Neural progenitor cell (in vitro differentiated cells): ENCODE measurements at regions not wholly inside any gene's neighbourhood (a gene's known extent, or its start where the extent isn't known, plus 50 kb on each side); places are given as distances from the start of the nearest gene placed in this dataset.

Experiments used
- DNase-seq: peaks from one replicate; pipeline ENCODE4 v3.0.0-alpha.2; 2016; ENCODE audit warnings: low spot score
- H2AFZ ChIP-seq: fragments of 200-600 bp; sonication (generic); replicated peaks from 2 replicates; pipeline ENCODE4 v1.6.1; 2016; ENCODE audit warnings: antibody characterized with exemption
- H3F3A ChIP-seq: fragments of 200-600 bp; sonication (generic); 2 replicates; pipeline ENCODE4 v1.6.1; 2016; ENCODE audit warnings: antibody characterized with exemption, low read depth
- H3K27ac ChIP-seq: fragments of 200-600 bp; sonication (generic); 2 replicates; pipeline ENCODE4 v1.5.1; 2016; ENCODE audit warnings: mild to moderate bottlenecking
- H3K27me3 ChIP-seq: fragments of 200-600 bp; sonication (generic); 2 replicates; pipeline ENCODE4 v1.6.1; 2016; ENCODE audit warnings: mild to moderate bottlenecking, moderate library complexity
- H3K36me3 ChIP-seq: fragments of 200-600 bp; sonication (generic); 2 replicates; pipeline ENCODE4 v1.5.1; 2016
- H3K4me1 ChIP-seq: fragments of 200-600 bp; sonication (generic); 2 replicates; pipeline ENCODE4 v1.6.1; 2016; ENCODE audit warnings: mixed run types
- H3K4me2 ChIP-seq: fragments of 200-600 bp; sonication (generic); 2 replicates; pipeline ENCODE4 v1.6.1; 2016
- H3K4me3 ChIP-seq: fragments of 200-600 bp; sonication (generic); 2 replicates; pipeline ENCODE4 v1.5.1; 2016
- H3K79me2 ChIP-seq: fragments of 200-600 bp; sonication (generic); 2 replicates; pipeline ENCODE4 v1.6.1; 2016; ENCODE audit warnings: low read depth
- H3K9ac ChIP-seq: fragments of 200-600 bp; sonication (generic); 2 replicates; pipeline ENCODE4 v1.6.1; 2016
- H3K9me3 ChIP-seq: fragments of 200-600 bp; sonication (generic); 2 replicates; pipeline ENCODE4 v1.5.1; 2016; ENCODE audit warnings: low read depth
- H4K20me1 ChIP-seq: fragments of 200-600 bp; sonication (generic); 2 replicates; pipeline ENCODE4 v1.6.1; 2016; ENCODE audit warnings: low read depth
- H3K27ac Mint-ChIP-seq: 3 replicates; pipeline ENCODE4 v1.8.0; 2021; ENCODE audit warnings: mixed read lengths
- H3K27me3 Mint-ChIP-seq: 2 replicates; pipeline ENCODE4 v1.8.0; 2022; ENCODE audit warnings: low read depth, mild to moderate bottlenecking, inconsistent platforms, moderate library complexity, mixed read lengths; ENCODE audit not compliant: insufficient read depth
- H3K36me3 Mint-ChIP-seq: 3 replicates; pipeline ENCODE4 v1.8.0; 2021; ENCODE audit warnings: mixed read lengths
- H3K4me1 Mint-ChIP-seq: 3 replicates; pipeline ENCODE4 v1.8.0; 2021; ENCODE audit warnings: mixed read lengths
- H3K4me3 Mint-ChIP-seq: 3 replicates; pipeline ENCODE4 v1.8.0; 2021; ENCODE audit warnings: mild to moderate bottlenecking, moderate library complexity, mixed read lengths
- H3K9me3 Mint-ChIP-seq: 3 replicates; pipeline ENCODE4 v1.8.0; 2020; ENCODE audit warnings: mixed read lengths
- EZH2 ChIP-seq: fragments of 200-600 bp; sonication (generic); IDR thresholded peaks from 2 replicates; pipeline ENCODE4 v1.6.1; 2017; ENCODE audit warnings: antibody characterized with exemption, mild to moderate bottlenecking, moderate library complexity
- EZH2phosphoT487 ChIP-seq: fragments of 200-600 bp; sonication (generic); IDR thresholded peaks from 2 replicates; pipeline ENCODE4 v1.6.1; 2017; ENCODE audit warnings: antibody characterized with exemption
- TF ChIP-seq, protein P1 (sequence below): fragments of 200-600 bp; sonication (generic); IDR thresholded peaks from 2 replicates; pipeline ENCODE4 v1.5.1; 2017; ENCODE audit warnings: antibody characterized with exemption, mild to moderate bottlenecking

DNA sequence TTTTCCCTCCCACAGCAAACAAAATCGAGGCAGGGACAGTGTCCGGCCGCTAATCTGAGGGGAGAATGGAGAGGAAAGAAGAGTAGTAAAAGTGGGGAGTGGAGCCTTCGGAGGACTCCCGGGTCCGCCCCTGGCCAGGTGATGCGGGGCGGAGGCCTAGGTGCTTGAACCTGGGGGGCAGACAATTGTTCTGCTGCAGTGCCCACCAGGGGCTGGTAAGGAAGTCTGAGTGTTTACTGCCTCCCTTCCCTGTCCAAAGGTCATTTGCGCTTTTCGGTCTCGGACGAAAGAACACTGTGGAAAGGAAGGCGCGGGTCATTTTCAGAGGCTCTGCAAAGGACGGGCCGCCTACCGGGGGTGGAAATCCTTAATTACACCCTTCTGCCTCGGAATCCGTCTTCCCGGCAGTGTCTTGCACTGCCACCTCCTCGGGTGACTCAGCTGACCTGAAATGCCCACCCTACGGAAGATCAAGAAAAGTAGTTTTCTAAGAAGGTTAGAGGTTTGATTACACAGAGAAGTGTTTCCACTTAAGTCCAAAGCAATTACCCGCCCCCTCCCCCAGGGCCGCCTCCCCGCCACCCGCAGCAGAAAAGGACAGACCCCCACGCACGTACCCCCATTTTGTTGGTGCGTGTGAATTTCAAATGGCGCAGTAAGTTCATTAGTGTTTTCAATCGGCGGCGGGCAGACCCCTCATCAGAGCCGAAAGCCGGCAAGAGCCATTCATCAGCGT is 99.9 kb upstream of the TENM3 start:
- H3K27me3 ChIP-seq: peaks cover 38% of the 10 kb centered on the region
- no peak overlapping the region for H3K9ac ChIP-seq
- H3K4me2 ChIP-seq: peak overlapping the region; percentile 96
- Mint-ChIP-seq H3K9me3 (peaks cover 2% of the 10 kb centered on the region), H3K27me3 (peaks cover 14% of the 10 kb centered on the region), H3K4me3 (peak overlapping the region; percentile 99), H3K36me3 (peaks cover 17% of the 10 kb centered on the region), H3K27ac (peak overlapping the region; percentile 93), H3K4me1 (peaks cover 60% of the 10 kb centered on the region)
- no peak overlapping the region for H3K27ac ChIP-seq
- no peaks in the 10 kb centered on the region for H3K36me3 ChIP-seq
- DNase-seq: peak; percentile 53
- peaks cover 41% of the 10 kb centered on the region for H3K4me1 ChIP-seq
- peaks cover 20% of the 10 kb centered on the region for H4K20me1 ChIP-seq
- H3F3A ChIP-seq: peaks cover 55% of the 10 kb centered on the region
- no peaks in the 10 kb centered on the region for H3K9me3 ChIP-seq
- H3K79me2 ChIP-seq: peaks cover 36% of the 10 kb centered on the region
- peak overlapping the region; percentile 98 for H3K4me3 ChIP-seq
- peak overlapping the region; percentile 54 for H2AFZ ChIP-seq
- TF ChIP-seq, protein P1, sequence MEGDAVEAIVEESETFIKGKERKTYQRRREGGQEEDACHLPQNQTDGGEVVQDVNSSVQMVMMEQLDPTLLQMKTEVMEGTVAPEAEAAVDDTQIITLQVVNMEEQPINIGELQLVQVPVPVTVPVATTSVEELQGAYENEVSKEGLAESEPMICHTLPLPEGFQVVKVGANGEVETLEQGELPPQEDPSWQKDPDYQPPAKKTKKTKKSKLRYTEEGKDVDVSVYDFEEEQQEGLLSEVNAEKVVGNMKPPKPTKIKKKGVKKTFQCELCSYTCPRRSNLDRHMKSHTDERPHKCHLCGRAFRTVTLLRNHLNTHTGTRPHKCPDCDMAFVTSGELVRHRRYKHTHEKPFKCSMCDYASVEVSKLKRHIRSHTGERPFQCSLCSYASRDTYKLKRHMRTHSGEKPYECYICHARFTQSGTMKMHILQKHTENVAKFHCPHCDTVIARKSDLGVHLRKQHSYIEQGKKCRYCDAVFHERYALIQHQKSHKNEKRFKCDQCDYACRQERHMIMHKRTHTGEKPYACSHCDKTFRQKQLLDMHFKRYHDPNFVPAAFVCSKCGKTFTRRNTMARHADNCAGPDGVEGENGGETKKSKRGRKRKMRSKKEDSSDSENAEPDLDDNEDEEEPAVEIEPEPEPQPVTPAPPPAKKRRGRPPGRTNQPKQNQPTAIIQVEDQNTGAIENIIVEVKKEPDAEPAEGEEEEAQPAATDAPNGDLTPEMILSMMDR: no peak
- TF ChIP-seq EZH2 (no peak), EZH2phosphoT487 (no peak)

DNA sequence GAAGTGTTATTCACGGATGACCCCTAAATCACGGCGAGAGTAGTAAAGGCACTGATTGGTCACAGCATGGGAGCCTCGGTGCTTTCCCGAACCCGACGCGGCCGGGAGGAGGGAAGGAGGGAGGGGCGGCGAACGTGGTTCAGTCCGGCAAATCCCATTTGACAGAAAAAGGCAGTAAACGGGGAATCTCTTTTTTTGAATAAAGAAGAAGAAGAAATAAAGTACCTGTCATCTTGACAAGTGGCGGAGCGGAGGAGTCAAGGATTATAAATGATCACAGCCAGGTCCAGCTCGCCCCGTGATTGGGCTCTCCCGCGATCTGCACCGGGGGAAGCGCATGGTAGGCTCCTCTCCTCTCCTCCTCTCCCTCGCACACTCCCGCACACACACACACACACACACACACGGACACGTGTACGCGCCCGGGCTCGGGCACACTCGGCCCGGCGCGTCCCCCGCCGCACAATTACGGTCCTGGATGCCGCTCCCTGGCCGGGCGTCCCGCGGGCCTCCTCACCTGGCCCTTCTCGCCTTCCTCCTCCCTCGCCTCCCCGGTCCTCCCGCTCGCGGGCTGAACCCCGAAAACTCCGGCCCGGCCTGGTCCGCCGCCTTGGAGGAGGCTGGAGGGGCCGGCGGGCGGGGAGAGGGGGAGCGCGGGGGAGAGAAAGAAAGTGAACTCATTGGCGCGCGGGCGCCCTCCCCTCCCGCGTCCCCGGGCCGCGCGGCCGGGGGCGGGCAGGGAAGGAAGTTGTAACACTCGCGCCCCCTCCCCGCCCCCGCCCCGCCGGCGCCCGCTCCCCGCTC is 99.2 kb upstream of the TENM3 start:
- peak overlapping the region; percentile 99 for H3K4me3 Mint-ChIP-seq
- H3K27me3 Mint-ChIP-seq: peaks cover 14% of the 10 kb centered on the region
- Histone ChIP-seq H3F3A (peaks cover 51% of the 10 kb centered on the region), H3K36me3 (no peaks in the 10 kb centered on the region), H3K27me3 (peaks cover 38% of the 10 kb centered on the region), H3K4me3 (peak overlapping the region; percentile 98), H3K9me3 (no peaks in the 10 kb centered on the region), H3K4me2 (peak overlapping the region; percentile 96), H3K27ac (peak overlapping the region; percentile 87), H3K4me1 (peaks cover 44% of the 10 kb centered on the region), H4K20me1 (peaks cover 20% of the 10 kb centered on the region), H3K79me2 (peaks cover 43% of the 10 kb centered on the region), H2AFZ (peak overlapping the region; percentile 54), H3K9ac (peak overlapping the region; percentile 25)
- TF ChIP-seq EZH2phosphoT487: no peak
- TF ChIP-seq, protein P1: no peak
- peaks cover 17% of the 10 kb centered on the region for H3K36me3 Mint-ChIP-seq
- DNase-seq: peak; percentile 88
- H3K27ac Mint-ChIP-seq: peak overlapping the region; percentile 93
- H3K4me1 Mint-ChIP-seq: peaks cover 58% of the 10 kb centered on the region
- H3K9me3 Mint-ChIP-seq: peaks cover 2% of the 10 kb centered on the region

DNA sequence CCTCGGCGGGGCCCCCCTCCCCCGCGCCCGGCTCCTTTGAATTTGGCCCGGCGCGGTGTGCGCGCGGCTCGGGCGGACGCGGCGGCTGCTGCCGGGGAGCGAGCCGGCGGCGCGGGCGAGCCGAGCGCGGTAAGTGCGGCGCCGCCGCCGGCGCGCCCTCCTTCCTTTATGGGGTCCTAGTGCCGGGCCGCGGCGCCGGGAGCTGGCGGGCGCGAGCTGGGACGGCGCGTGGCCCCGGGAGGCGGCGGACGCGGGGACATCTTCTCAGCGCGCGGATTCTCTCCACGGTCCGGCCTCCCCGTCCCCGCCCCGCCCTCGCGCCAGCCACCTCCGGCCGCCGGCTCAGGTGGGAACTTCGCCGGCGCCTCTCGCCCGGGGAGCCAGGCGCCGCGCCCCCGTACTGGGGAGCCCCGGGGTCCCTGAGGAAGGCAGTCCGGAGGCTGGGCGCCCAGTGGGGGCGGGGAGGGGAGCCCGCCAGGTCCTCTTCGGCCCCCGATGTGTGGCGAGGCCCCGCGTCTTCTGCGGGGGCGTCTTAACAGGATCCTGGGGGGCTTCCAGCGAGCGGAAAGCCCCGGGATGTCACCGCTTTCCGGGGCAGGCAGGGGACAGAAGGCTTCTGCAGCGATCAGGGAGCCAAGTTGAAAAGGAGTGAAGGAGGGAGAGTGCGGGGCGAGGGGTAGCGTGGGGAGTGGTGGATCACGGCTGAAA is 98.4 kb upstream of the TENM3 start:
- H3K9me3 ChIP-seq: no peaks in the 10 kb centered on the region
- peaks cover 44% of the 10 kb centered on the region for H3F3A ChIP-seq
- H3K9me3 Mint-ChIP-seq: peaks cover 2% of the 10 kb centered on the region
- peak; percentile 53 for DNase-seq
- peaks cover 17% of the 10 kb centered on the region for H3K36me3 Mint-ChIP-seq
- H3K4me3 ChIP-seq: peak overlapping the region; percentile 98
- peak overlapping the region; percentile 99 for H3K27ac Mint-ChIP-seq
- peak overlapping the region; percentile 72 for H3K27ac ChIP-seq
- H3K27me3 Mint-ChIP-seq: peaks cover 12% of the 10 kb centered on the region
- peak overlapping the region; percentile 96 for H3K4me2 ChIP-seq
- peak overlapping the region; percentile 75 for H3K9ac ChIP-seq
- H3K4me3 Mint-ChIP-seq: peak overlapping the region; percentile 100
- no peak for TF ChIP-seq EZH2phosphoT487
- no peak for TF ChIP-seq EZH2
- TF ChIP-seq, protein P1: no peak
- peaks cover 51% of the 10 kb centered on the region for H3K79me2 ChIP-seq
- H3K4me1 Mint-ChIP-seq: peaks cover 55% of the 10 kb centered on the region
- peaks cover 33% of the 10 kb centered on the region for H3K27me3 ChIP-seq
- H3K4me1 ChIP-seq: peaks cover 46% of the 10 kb centered on the region
- H2AFZ ChIP-seq: peak overlapping the region; percentile 65
- H4K20me1 ChIP-seq: peaks cover 20% of the 10 kb centered on the region
- H3K36me3 ChIP-seq: no peaks in the 10 kb centered on the region
